HL-60 (cell line): ENCODE measurements at regions not wholly inside any gene's neighbourhood (a gene's known extent, or its start where the extent isn't known, plus 50 kb on each side); places are given as distances from the start of the nearest gene placed in this dataset.

Experiments used
- DNase-seq, 2 experiments: peaks; one replicate each; pipeline ENCODE4 v3.0.0-alpha.2; 2010 to 2020; ENCODE audit warnings: low read depth in 1 of 2, low spot score in 1 of 2
- H3K27ac ChIP-seq: fragments of 250-450 bp; sonication (Bioruptor Pico); replicated peaks from 2 replicates; pipeline ENCODE4 v1.5.1; 2020; ENCODE audit warnings: mild to moderate bottlenecking, moderate library complexity
- H3K27me3 ChIP-seq: fragments of 250-450 bp; sonication (Bioruptor Pico); 2 replicates; pipeline ENCODE4 v1.5.1; 2021; ENCODE audit warnings: mild to moderate bottlenecking, moderate library complexity; ENCODE audit not compliant: insufficient read depth, poor library complexity, severe bottlenecking
- H3K4me3 ChIP-seq: replicated peaks from 2 replicates; pipeline ENCODE4 v1.5.1; 2011; ENCODE audit warnings: mild to moderate bottlenecking, control low read depth, low read length; ENCODE audit not compliant: insufficient read depth
- CTCF ChIP-seq: IDR thresholded peaks from one replicate; pipeline ENCODE4 v1.5.1; 2011; ENCODE audit warnings: low read length, control low read depth, inconsistent platforms; ENCODE audit not compliant: insufficient read depth
- GABPA ChIP-seq: IDR thresholded peaks from 2 replicates; pipeline ENCODE4 v1.6.1; 2012; ENCODE audit warnings: low read depth
- POLR2AphosphoS5 ChIP-seq: IDR thresholded peaks from 2 replicates; pipeline ENCODE4 v1.6.1; 2012; ENCODE audit warnings: low read depth
- SPI1 ChIP-seq: IDR thresholded peaks from 2 replicates; pipeline ENCODE4 v1.6.1; 2012; ENCODE audit warnings: low read depth, mild to moderate bottlenecking, borderline replicate concordance
- TF ChIP-seq, protein P1 (sequence below): IDR thresholded peaks from 2 replicates; pipeline ENCODE4 v1.6.1; 2012; ENCODE audit warnings: low read depth; ENCODE audit not compliant: insufficient replicate concordance

- Histone ChIP-seq H3K4me3 (no peak overlapping the region), H3K27me3 (no peaks in the 10 kb centered on the region), H3K27ac (no peak overlapping the region)
- DNase-seq, result no peak
- TF ChIP-seq GABPA (no peak), POLR2AphosphoS5 (no peak), CTCF (no peak), SPI1 (no peak)
- TF ChIP-seq, protein P1, sequence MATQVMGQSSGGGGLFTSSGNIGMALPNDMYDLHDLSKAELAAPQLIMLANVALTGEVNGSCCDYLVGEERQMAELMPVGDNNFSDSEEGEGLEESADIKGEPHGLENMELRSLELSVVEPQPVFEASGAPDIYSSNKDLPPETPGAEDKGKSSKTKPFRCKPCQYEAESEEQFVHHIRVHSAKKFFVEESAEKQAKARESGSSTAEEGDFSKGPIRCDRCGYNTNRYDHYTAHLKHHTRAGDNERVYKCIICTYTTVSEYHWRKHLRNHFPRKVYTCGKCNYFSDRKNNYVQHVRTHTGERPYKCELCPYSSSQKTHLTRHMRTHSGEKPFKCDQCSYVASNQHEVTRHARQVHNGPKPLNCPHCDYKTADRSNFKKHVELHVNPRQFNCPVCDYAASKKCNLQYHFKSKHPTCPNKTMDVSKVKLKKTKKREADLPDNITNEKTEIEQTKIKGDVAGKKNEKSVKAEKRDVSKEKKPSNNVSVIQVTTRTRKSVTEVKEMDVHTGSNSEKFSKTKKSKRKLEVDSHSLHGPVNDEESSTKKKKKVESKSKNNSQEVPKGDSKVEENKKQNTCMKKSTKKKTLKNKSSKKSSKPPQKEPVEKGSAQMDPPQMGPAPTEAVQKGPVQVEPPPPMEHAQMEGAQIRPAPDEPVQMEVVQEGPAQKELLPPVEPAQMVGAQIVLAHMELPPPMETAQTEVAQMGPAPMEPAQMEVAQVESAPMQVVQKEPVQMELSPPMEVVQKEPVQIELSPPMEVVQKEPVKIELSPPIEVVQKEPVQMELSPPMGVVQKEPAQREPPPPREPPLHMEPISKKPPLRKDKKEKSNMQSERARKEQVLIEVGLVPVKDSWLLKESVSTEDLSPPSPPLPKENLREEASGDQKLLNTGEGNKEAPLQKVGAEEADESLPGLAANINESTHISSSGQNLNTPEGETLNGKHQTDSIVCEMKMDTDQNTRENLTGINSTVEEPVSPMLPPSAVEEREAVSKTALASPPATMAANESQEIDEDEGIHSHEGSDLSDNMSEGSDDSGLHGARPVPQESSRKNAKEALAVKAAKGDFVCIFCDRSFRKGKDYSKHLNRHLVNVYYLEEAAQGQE, result no peak
Measured at GRCh38 chr15:25582886-25583285, 144.1 kb upstream of the UBE3A start.

DNA sequence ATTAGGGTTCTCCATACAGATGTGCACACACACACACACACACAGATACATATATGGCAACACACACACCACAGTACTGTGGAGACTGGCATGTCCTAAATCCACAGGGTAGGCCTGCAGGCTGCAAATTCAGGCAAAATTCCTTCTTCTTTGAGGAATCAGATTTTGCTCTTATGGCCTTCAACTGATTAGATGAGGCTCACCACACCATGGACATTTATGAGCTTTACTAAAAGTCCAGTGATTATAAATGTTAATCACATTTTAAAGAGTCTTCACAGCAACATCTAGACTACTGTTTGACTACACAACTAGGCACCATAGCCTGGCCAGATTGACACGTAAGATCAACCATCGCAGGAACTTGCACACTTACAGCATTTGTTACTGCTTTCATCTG lies 140.3 kb upstream of the UBE3A start:
- no peaks in the 10 kb centered on the region for H3K27me3 ChIP-seq
- no peak for DNase-seq
- TF ChIP-seq, protein P1, result no peak
- TF ChIP-seq GABPA, result no peak
- TF ChIP-seq SPI1, result no peak
- no peak for TF ChIP-seq CTCF
- TF ChIP-seq POLR2AphosphoS5, result no peak
- H3K27ac ChIP-seq, result no peak overlapping the region
- H3K4me3 ChIP-seq, result no peak overlapping the region

- no peak for DNase-seq
- Histone ChIP-seq H3K27ac (no peak overlapping the region), H3K4me3 (no peak overlapping the region), H3K27me3 (no peaks in the 10 kb centered on the region)
- TF ChIP-seq SPI1 (no peak), GABPA (no peak), POLR2AphosphoS5 (no peak), CTCF (no peak)
- TF ChIP-seq, protein P1, result no peak
Measured at GRCh38 chr15:25572191-25572590, 133.4 kb upstream of the UBE3A start.
